ENCODE measurements at regions not wholly inside any gene's neighbourhood (a gene's known extent, or its start where the extent isn't known, plus 50 kb on each side); places are given as distances from the start of the nearest gene placed in this dataset.

GRCh38 chr2:46827274-46828134, 88.1 kb downstream of the MCFD2 start:
- no peak for TF ChIP-seq CTCF (IDR thresholded peaks at IDR 0.05; ENCODE audit: insufficient read depth, low read depth, low read length)
- no peak for TF ChIP-seq EZH2 (IDR thresholded peaks at IDR 0.05; ENCODE audit: insufficient read depth, low read length)
